RWPE1 (cell line): ENCODE measurements at regions not wholly inside any gene's neighbourhood (a gene's known extent, or its start where the extent isn't known, plus 50 kb on each side); places are given as distances from the start of the nearest gene placed in this dataset.

Experiments
- CTCF ChIA-PET: fragments of 350-600 bp; sonication (Branson Sonifier 250); formaldehyde crosslinking; extraction: SDS; loops from one replicate; lab custom pipeline; 2021; lab: Yijun Ruan, JAX
- POLR2A ChIA-PET: fragments of 400-600 bp; formaldehyde crosslinking; extraction: SDS; loops from one replicate; lab custom pipeline; 2020; ENCODE audit warnings: antibody characterized with exemption; ENCODE audit not compliant: low non-redundant PET; lab: Yijun Ruan, JAX
- DNase-seq: peaks from one replicate; pipeline ENCODE4 v3.0.0; 2012; ENCODE audit warnings: low spot score
- H3K27ac ChIP-seq: fragments of 450-650 bp; 2 replicates; pipeline ENCODE4 v1.5.1; 2017
- TF ChIP-seq, protein P1 (sequence below): fragments of 450-650 bp; conservative IDR thresholded peaks from 2 replicates; pipeline ENCODE4 v1.5.1; 2017; ENCODE audit warnings: low read depth, mild to moderate bottlenecking

DNA sequence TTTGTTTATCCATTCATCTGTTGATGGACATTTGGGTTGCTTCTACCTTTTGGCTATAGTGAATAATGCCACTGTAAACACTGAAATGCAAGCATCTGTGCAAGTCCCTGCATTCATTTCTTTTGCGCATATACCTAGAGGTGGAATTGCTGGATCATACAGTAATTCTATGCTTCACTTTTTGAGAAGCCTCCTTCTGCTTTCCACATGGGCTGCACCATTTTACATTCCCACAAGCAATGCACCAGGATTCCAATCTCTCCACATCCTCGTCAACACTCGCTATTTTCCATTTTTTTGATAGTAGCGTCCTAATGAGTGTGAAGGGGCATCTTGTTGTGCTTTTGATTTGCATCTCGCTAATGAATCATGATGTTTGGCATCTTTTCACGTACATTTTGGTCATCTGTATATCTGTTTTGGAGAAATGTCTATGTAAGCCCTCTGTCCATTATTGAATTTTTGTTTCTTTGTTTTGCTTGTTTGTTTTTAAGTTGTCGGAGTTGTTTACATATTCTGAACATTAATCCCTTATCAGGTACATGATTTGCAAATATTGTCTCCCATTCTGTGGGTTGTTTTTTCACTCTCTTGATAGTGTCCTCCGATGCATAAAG, 335.4 kb downstream of the RRAGC start:
- no peak for DNase-seq
- ChIA-PET CTCF (no interaction called here), POLR2A (no interaction called here)
- TF ChIP-seq, protein P1, sequence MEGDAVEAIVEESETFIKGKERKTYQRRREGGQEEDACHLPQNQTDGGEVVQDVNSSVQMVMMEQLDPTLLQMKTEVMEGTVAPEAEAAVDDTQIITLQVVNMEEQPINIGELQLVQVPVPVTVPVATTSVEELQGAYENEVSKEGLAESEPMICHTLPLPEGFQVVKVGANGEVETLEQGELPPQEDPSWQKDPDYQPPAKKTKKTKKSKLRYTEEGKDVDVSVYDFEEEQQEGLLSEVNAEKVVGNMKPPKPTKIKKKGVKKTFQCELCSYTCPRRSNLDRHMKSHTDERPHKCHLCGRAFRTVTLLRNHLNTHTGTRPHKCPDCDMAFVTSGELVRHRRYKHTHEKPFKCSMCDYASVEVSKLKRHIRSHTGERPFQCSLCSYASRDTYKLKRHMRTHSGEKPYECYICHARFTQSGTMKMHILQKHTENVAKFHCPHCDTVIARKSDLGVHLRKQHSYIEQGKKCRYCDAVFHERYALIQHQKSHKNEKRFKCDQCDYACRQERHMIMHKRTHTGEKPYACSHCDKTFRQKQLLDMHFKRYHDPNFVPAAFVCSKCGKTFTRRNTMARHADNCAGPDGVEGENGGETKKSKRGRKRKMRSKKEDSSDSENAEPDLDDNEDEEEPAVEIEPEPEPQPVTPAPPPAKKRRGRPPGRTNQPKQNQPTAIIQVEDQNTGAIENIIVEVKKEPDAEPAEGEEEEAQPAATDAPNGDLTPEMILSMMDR: no peak
- no peak overlapping the region for H3K27ac ChIP-seq

DNA sequence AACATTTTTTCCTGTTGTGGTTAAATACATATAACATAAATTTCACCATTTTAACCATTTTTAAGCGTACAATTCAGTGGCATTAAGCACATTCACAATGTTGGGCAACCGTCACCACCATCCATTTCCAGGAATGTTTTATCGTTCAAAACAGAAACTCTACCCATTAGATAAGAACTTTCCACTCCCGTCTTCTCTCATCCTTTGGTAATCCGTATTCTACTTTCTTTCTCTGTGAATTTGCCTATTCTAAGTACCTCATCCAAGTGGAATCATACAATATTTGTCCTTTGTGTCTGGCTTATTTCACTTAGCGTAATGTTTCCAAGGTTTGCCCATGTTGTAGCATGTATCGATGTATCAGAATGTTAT, 336.0 kb downstream of the RRAGC start:
- no peak overlapping the region for H3K27ac ChIP-seq
- POLR2A ChIA-PET: no interaction called here
- TF ChIP-seq, protein P1: no peak
- CTCF ChIA-PET: no interaction called here
- DNase-seq: no peak

DNA sequence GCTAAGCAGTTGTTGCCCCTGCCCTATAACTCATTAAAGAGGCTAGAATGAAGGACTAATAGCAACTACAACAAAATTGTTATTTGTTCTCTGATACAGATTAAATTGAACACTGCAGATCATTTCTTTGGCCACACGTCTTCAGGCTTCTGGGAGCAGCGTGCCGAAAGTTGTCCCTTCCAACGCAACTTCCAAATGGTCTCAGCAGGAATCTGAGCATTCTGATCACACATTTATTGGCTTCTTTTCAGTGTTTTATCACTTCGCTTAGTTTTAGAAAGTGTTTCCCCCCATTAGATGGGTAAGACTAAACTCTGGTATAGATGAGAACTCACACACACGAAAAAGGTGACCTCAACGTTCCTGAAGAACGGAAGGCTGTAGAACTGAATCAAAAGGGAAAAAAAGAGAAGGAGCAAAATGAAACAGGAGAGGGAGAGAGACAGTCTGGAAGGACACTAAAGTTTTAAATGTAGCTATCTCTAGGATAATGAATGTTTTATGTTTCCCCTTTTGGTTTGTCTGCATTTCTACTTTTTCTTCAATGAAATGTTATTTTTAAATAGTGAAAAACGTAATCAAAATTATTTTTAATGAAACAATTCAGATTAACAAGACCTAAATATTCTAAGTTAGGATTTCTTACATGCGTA, 336.5 kb downstream of the RRAGC start:
- TF ChIP-seq, protein P1: no peak

DNA sequence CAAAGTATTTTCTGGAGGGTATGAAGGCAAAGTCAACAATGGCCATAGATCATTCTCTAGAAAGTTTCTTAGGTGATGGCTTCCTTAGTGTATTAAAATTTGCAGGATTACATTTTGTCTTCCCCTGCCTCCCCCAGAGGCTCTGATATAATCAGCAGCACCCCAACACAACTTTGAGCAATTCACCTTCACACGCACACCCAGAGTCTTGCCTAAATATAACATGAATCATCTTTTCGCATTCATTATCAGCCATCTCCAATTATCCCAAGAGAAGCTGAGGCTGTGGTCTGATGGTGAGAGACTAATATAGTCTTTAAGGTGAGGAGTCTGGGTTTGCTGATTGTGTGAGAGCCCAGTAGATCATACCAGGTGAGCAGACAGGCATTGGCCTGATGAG, 343.0 kb downstream of the RRAGC start:
- CTCF ChIA-PET: no interaction called here
- DNase-seq: no peak
- POLR2A ChIA-PET: no interaction called here
- TF ChIP-seq, protein P1: no peak
- H3K27ac ChIP-seq: no peak overlapping the region

More for the DNA sequence above, 336.5 kb downstream of the RRAGC start:
- ChIA-PET POLR2A (no interaction called here), CTCF (no interaction called here)
- DNase-seq: no peak
- no peak overlapping the region for H3K27ac ChIP-seq

DNA sequence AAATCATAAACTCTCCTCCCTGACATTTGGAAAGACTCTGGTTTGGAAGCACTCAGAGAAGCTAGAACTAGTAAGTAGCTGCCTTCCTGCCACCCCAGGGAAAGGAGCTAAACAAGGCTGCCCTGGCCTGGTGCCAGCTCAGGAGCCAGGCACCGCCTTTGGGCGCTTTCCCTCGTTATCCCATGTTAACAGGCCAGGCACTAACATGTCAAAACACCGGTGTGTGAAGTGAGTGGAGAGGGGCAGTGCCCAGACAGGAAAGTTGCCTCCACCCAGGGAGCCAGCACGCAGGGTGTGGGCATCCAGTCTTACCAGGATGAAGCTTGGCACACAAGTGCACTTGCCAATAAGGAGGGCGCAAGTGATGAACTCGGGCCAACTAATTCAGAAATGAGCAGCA, 346.8 kb downstream of the RRAGC start:
- ChIA-PET CTCF (interaction anchor here (0.6 to 0.7 kb wide), 2 partner anchors 15 to 640 kb away, joined by 4 read pairs; no protein-coding TSS in a partner anchor), POLR2A (interaction anchor here (1.0 kb wide), 1 partner anchor 72 kb away, joined by 4 read pairs; no protein-coding TSS in a partner anchor)
- TF ChIP-seq, protein P1: no peak
- peak overlapping the region; percentile 67 for H3K27ac ChIP-seq
- peak; percentile 25 for DNase-seq

DNA sequence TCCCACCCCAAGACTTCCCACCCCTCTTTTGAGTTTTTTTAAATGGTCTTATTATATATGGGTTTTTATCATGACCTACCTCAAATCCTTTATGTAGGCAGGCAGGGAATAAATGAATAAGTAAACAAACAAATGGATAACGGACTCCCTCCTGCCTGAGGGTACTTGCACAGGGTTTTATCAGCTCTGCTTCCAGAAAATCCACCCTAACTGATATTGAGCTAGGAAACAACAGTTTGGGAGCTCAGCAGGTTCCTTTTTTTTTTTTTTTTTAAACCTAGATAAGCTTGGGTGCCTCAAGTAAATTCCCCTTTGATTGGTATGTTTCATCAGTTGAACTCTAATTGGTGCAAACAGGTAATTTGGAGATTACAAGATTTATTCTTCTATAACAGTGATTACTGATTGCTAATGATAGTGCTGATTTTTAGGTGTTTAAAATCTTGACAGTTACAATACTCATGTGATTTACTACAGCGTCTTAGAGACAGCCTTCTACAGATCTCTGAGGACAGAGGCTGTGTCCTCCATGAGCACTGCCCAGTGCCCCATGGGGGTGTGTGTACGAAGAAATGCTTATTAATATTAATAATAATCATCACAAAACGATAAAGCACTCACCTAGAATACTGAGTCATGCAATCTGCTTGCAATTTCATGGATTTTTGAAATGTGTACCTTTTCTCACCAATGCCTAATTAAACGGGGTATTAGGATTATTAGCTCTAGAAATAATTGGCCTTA, 347.4 kb downstream of the RRAGC start:
- DNase-seq: no peak
- TF ChIP-seq, protein P1: no peak
- ChIA-PET CTCF (interaction anchor here (0.6 to 0.7 kb wide), 3 partner anchors 15 to 463 kb away, joined by 4 read pairs; no protein-coding TSS in a partner anchor), POLR2A (interaction anchor here (0.7 kb wide), 1 partner anchor 137 kb away, joined by 3 read pairs; no protein-coding TSS in a partner anchor)
- peak overlapping the region; percentile 67 for H3K27ac ChIP-seq
